ENCODE measurements at regions not wholly inside any gene's neighbourhood (a gene's known extent, or its start where the extent isn't known, plus 50 kb on each side); places are given as distances from the start of the nearest gene placed in this dataset.

DNA sequence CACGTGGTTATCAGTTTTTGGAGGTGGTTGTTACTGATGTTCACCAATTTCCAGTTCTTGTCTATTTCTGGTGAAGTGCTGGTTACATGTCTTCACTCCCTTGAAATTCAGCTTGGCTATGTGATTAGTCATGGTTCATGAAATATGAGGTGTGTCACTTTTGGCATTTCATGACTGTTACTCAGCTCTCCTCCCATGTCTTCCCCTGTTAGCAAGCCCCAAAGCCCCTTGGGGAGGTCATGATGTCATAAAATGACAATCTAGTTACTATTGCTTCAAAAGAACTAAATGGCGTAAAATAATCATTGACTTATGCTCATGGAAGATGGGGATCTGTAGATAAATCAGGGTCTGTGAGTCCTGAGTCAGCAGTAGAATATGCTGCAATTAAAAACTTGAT, 425.1 kb downstream of the SETD4 start:
- DNase-seq: no peak

DNA sequence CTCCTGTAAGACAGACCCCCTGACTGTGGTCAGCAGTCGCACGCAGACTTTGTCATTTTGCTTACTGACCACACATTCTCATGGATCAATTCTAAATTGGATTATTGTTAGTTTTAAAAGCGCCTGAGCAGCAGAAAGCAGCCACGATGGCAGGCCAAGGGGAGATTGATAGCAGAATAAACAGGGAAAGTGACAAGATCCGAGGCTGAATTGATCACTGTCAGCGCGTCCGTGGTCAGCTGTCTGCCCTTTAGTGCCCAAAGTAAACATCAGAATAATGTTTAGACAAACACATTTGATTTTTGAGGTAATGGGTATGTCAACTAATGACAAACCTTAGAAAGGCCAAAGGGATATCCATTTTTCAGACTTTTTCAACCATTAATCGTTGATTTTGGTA, 426.8 kb downstream of the SETD4 start:
- DNase-seq: no peak

DNA sequence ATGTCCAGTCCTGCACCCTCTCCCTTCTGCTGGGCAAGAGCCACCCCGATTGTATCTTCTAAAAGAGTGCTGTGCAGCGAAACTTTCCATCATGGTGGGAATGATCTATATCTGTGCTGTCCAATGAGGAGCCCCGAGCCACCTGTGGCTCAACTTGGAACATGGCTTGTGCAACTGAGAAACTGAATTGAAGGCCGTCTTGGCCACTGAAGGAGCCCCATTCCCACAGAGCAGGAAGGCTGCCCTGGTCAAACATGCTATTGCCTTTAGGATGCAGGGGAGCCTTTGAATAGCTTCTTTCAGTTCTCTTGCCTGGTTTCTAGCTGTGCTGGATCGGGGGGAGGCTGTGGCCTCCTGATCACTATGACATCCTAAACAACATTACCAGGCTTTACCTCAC, 427.6 kb downstream of the SETD4 start:
- no peak for DNase-seq

DNA sequence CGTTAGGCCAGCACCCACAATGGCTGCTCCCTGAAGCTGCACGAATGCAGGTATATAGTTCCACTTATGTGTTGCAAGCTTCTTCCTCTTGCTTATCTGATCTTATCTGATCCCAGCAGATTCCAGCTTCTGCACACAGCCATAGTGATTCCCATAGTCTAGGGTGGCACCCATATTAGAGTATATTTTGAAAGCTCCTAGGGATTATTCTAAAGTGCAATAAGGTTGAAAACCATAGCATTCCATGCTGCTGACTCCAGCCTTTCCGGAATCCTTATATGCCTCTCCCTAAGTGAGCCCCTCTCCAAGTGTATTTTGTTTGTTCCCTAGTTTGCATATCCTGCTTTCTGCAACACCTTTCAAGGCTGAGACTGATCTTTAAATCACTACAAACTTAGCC, 432.0 kb downstream of the SETD4 start:
- no peak for DNase-seq

DNA sequence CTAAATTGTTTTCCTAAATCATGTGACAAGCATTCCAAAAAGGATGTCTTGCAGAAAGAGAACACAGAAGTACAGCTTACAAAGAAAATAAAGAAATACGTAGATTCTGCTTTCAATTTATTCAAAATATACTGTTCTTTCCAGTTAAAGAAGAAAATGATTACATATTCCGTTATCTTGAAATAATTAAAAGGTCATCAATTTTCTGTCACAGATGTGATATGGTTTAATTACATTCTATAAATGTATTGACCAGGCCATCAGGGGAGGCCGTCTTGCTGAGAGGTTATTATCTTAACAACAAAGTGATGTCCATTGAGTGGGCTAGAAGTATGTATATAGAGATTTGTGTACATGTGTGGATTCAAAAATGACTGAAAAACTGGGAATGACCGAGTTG, 432.9 kb downstream of the SETD4 start:
- DNase-seq: no peak

DNA sequence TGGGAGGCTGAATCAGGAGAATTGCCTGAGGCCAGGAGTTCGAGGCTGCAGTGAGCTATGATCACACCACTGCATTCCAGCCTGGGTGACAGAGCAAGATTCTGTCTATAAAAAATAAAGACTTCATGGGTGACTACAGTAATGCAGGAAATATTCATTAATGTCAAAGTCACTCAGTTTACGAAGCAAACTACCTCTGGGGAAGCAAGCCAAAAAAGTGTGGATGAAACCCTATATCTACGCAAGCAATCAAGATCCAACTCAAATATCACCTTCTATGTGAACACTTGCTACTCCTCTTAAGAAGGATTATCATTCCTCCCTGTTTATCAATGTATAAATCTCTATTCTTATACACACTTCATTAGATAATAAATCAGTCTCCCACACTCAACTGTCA, 434.8 kb downstream of the SETD4 start:
- no peak for DNase-seq

DNA sequence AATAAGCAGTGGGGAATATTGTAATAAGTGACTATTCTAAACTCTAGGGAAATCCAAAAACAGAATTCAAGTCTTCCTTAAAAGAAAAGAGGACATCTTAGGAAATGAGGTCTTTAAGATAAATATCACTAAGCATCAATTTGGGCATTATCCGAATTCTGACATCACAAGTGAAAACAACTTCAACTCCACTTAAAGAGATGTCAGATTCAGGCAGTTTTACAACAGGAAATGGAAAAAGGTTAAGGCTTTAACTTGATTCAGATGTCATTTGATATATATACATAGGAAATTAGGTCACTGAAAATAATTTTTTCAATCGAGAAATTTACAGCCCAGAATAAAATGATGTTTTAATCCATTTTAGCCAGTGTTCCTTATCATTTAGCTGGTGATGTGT, 435.4 kb downstream of the SETD4 start:
- DNase-seq: no peak

DNA sequence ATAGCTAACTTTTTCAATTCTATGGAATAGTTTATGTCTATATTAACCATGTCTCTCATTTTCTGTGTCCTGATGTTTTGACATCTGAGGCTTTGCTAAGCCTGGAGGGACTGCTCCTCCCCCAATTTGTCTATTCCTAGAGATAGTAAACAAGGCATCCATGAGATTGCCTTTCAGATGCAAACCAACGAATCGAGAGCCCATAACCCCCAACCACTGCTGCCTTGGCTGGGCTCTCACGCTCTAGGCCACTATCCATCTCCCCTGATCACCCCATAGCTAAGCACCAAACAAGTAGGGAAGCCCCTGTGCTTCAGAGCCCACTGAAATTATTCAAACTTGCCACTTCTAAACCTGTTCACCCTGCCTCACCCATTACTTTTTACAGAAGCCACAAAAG, 437.7 kb downstream of the SETD4 start:
- no peak for DNase-seq

DNA sequence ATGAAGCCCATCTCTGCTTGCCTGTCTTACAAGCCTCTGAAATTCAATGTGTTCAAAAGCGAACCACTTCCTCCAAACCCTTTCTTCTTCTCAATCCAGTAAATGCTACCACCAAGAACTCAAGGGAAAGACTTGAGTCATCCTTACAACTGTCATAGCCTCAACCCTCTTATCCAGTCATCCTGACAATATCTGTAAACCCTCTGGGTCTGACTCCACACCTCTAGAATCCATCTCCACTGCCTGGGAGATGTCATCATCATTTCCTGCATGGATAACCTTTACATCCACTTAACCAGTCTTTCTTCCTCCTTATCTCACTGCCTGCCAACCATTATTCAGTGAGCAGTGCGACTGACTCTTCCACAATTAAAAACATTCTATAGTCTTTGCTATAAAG, 441.1 kb downstream of the SETD4 start:
- DNase-seq: no peak

DNA sequence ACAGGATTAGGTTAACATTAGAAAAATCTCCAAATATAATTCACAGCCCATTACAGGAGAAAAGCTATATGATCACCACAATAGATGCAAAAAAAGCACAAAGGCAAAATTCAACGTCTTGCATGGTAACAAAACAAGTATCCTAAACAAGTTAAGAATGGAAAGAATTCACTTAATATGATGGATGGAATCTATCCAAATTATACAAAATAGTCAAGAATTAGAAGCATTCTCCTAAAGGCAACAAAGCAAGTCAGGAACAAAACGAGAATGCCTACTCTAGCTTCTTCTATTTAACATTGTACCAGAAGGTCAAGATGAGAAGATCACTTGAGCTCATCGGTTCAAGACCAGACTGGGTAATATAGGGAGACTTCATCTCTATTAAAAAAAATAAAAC, 442.8 kb downstream of the SETD4 start:
- DNase-seq: no peak

DNA sequence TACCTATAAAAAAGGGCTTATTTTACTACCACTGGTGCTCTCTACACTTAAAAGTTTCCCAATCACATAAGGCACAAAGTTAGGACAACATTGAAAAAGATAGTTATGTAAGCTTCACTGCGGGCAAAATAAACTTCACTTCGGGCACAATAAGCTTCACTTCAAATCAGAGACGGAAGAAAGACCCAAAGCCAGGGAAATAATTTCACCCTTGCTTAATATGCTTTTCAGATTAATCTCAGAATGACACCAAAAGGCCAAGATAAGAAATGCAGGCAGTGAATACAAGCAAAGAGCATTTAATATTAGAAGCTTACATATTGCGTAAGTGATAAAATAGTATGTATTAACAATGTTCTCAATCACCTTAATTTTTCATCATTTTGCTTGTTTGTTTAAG, 444.2 kb downstream of the SETD4 start:
- DNase-seq: no peak

DNA sequence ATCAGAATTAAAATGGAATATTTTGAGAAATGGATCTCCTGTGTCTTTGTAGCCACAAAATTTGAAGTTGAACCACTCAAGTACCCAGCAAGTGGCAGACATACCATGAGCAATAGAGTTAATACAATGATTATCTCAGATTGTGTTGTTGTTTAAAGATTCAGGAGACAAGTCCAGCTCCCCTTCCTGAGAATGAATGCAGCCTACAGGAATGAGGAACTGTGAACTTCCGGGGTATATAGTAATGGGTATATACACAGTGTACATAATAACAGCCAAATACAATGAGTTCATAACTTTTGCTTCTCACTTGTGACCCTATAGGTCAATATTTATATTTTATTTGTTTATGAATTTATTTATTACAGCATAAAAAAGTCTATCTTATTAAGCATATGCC, 445.0 kb downstream of the SETD4 start:
- DNase-seq: no peak

DNA sequence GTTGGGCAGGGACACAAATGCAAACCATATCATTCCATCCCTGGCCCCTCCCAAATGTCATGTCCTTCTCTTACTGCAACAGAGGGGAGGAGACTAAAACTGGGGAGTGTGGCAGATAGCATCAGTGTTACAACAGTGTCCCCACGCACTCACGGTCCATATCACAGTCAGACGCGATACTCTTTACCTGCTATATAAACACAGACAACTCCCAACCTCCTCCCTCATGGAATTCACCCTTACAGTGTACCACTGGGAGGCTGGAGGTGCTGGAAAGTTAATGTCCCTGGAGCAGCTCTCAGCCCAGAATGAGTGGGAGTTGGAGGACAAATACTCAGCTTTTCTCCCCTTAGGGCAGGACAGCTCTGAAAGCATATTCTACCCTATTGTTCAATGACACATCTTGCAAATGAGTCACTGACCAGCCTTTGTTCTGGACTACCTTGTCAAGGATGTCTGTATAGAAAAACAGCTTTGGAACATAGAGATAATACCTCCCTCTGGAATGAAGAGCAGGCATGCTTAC, 445.9 kb downstream of the SETD4 start:
- no peak for DNase-seq

DNA sequence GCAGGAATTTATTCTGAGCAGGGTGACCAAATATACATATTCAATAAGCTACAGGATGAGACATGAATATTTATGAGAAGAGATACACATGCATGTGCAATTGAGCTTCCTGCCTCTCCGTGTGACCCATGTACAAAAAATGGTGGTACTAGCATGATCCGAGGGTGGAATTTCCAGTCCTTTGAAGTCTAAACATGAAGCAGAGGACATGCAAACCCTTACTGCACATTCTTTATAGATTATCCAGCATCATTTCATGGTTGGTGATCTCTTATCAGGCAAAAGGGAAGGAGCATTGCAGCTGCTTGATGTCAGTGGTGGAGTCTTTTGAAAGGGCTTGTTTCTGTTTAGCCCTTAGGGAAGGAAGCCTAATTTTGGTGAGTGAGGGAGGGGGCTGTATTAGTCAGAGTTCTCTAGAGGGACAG, 448.6 kb downstream of the SETD4 start:
- no peak for DNase-seq

DNA sequence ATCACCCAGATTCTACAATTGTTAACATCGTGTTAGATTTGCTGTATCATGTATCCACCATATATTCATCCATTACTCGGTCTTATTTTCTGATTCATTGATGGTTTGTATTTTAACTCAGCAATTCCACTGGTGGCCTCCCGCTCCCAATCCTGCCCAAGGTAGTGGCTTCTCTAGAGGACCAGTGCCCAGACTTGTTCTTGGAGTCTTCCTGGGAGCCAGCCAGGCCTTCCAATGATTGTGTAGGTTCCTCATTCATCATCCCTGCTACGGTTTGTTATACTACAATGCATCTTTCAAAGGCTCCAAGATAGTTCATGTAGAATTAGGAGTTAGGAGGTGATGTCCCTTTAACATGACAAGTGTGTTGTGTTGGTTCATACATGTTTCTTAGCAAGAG, 451.1 kb downstream of the SETD4 start:
- DNase-seq: no peak

DNA sequence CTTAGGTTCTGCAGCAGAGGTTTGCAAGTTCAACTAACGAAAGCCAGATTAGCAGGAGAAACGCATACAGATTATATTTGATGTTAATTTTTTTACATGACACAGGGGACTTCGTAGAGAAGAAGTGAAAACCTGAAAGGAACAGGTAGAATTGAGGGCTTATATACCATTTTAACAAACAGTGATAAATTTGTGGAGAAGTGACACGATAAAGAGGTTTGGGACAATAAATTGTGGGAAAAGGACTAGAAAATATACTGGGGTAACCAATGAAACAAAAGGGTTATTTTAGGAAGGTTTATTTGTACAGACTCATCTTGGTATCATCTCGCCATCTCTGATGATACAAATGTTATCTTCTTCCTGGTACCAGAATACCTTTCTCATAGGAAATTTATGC, 452.9 kb downstream of the SETD4 start:
- DNase-seq: no peak

DNA sequence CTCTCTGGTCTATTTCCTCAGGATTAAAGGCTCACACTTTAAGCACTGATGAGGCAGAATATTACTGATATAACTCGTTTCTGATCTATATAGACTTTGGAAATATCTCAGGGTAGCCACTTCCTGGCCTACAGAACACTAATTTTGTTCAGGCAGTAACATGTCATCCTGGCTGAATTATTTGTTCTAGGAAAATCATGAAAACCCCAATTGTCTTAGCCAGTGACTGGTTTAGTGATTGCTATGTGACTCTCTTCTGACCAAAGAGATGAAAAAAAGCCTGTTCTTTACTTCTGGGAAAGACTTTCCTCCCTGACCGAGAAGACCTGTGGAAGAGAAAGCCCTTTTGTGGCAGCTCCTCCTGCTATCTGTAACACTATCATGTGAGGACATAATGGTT, 453.7 kb downstream of the SETD4 start:
- DNase-seq: no peak

DNA sequence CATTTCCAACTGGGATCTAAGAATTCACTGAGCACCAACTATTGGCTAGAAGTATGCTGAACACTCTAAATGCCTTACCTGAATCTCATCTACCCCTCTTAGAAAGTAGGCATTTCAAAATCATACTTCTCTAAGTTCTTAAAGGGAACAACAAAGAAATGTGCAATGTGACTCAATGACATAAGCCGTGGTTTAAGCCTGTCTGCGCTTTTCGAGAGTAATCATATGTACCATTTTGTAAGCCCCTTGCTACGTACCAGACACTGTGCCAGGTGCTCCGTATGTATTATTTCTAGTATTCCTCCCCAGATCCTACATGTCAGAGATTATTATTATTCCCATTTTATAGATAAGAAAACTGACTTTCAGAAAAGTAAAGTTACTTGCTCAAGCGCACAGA, 454.2 kb downstream of the SETD4 start:
- no peak for DNase-seq

DNA sequence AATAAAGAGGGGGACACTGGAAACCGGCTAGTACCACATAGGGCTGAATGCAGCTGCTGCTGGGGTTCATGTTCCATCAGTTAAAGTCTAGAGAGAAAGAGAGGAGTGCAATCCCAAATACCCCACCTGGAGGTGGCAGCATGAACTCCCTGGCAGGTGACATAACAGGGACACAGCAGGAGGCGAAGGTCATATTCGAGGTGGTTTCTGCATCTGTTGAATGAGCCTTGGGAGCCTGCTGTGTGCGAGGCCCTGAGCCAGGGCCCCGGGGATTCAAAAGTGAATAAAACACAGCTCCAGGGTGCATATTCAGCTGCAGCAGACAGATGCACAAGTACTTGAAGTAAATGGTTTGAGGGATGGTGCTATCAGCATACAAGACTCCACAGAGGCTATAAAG, 456.8 kb downstream of the SETD4 start:
- DNase-seq: no peak

DNA sequence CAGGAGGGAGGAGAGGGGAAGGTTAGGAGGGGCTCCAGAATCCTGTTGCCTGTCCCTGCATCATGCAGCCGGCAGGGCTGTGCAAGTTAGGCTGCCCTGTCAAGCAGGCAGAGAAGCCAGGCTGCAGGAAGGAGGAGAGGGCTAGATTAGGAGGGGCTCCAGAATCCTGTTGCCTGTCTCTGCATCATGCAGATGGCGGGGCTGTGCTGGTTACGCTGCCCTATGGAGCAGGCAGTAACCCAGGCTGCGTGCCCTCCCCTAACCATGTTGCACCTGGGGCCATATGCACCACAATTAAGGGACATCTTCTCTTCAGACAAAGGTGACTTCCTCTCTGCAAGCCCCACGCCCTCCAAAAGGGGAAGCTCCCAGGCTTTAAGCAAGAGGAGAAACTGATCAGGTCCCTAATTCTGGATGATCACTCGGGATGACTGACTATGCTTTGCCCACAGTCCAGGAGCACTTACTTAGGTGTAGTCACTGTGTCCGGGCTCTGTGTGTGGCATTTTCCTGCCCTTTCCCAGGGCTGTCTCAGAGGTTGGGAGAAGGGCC, 457.4 kb downstream of the SETD4 start:
- no peak for DNase-seq

DNA sequence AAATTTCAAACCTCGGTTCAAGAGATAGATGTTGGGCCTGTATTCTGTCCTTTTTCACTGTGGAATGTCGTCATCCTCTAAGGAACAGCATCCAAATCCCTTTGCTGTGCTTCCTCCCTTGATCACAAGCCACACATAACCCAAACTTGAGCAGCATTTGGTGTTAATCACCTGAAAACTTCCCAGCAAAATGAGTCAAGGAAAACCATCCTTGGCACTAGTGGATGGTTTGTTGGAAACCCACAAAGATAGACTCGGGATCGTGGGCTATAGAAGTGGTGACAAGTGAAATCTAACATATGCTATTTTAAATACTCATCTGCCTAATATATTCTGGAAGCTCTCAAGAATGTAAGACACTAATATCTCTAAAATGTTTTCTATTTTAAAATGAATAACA, 459.1 kb downstream of the SETD4 start:
- DNase-seq: no peak

DNA sequence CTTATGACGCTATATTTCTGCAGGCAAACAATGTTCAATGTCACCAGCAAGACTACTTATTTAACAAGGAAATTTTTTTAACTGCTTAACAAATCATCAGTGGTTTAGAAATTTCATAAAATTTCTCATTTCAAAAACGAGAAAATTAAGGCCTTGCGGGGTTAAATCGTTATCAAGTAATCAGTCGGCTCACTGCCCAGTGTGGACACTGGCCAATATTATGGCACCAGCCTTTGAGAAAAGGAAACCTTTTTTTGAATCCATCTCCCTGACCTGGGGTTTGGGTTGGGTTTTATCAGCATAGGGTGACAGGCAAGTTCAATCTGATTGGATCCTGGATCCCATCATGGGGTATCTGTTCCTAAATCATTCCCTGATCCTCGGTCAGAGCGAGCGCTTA, 461.2 kb downstream of the SETD4 start:
- DNase-seq: no peak

DNA sequence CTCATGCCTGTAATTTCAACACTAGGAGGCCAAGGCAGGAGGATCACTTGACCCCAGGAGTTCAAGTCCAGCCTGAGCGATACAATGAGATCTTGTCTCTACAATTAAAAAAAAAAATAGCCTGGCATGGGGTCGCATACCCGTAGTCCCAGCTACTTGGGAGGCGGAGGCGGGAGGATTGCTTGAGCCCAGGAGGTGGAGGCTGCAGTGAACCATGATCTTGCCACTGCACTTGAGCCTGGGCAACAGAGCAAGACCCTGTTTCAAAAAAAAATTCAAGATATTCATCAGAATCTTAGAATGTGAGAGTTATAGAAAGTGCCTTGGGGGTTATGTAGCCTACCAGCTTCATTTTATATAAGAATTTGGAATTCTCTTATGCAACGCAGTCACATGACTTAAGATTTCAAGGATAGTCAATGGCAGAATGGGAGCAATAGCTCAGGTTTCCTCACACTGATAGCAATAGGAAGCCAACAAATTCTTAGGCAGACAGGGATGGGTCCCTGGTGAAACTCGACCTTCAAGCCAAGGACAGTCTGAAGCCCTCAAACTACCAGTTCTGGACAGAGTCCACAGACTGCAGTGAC, 462.5 kb downstream of the SETD4 start:
- DNase-seq: no peak

DNA sequence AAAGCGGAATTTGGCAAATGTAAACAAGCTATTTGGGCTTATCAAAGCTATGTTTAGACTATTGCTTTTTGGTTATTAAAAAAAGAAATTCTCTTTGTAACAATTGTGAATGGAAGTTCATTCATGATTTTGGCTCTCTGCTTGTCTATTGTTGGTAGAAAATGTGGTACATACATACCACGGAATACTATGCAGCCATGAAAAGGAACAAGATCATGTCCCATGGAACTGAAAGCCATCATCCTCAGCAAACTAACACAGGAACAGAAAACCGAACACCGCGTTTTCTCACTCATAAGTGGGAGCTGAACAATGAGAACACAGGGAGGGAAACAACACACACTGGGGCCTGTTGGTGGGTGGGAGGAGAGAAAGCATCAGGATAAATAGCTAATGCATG, 465.4 kb downstream of the SETD4 start:
- DNase-seq: no peak

DNA sequence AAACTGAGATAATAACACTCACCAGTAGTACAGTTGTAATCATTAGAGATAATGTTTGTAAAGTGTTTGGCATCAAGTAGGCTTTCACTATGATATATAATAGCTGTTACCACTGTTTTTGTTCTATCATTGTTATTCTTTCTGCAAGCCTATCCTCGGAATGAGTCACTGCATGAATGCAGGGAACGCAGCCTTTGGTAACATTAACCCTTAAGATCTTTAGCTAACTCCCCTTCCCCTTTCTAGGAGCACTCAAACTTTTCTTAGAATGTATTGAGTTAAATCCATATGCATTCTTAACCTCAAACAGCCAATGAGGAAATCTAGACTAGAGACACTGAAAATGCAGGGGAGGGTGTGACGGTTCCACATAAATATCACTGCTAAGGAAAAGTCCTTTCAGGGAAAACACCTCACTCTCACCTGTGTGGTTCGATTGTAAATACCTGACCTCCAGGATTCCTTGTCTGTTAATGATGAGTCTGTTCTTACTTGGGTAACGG, 467.3 kb downstream of the SETD4 start:
- no peak for DNase-seq
